Body of pancreas (tissue), 4 donors: ENCODE measurements at regions not wholly inside any gene's neighbourhood (a gene's known extent, or its start where the extent isn't known, plus 50 kb on each side); places are given as distances from the start of the nearest gene placed in this dataset.

Experiments
- ATAC-seq: fragments of 150-250 bp; one replicate; pipeline ENCODE4 v1.9.1; 2016
- DNase-seq, 4 donors: peaks; one replicate each; pipeline ENCODE4 v3.0.0-alpha.2; 2019
- H3K27ac ChIP-seq, 4 donors: fragments of 200-600 bp; sonication (generic); 1 replicate in 3 of 4; 2 replicates in 1 of 4; pipeline versions ENCODE4 v1.5.1 to v1.6.1; 2016 to 2019; ENCODE audit warnings: mild to moderate bottlenecking in 1 of 4, mixed read lengths in 1 of 4, moderate library complexity in 1 of 4
- H3K27me3 ChIP-seq, 2 donors: fragments of 200-600 bp; sonication (generic); one replicate each; pipeline ENCODE4 v1.6.0; 2016; ENCODE audit warnings: mild to moderate bottlenecking in 1 of 2
- H3K36me3 ChIP-seq, 2 donors: fragments of 200-600 bp; sonication (generic); replicated peaks in 1 of 2; 2 replicates each; pipeline ENCODE4 v1.5.1; 2016; ENCODE audit warnings: low read depth in 2 of 2; ENCODE audit not compliant: insufficient read depth in 1 of 2
- H3K4me1 ChIP-seq: fragments of 200-600 bp; sonication (generic); one replicate; pipeline ENCODE4 v1.6.0; 2016
- H3K4me3 ChIP-seq, 2 donors: fragments of 200-600 bp; sonication (generic); 1 replicate in 1 of 2; 2 replicates in 1 of 2; pipeline ENCODE4 v1.5.1; 2016 to 2019
- H3K9me3 ChIP-seq, 3 donors: fragments of 200-600 bp; sonication (generic); 1 replicate in 2 of 3; 2 replicates in 1 of 3; pipeline ENCODE4 v1.5.1; 2016
- CTCF ChIP-seq, 7 experiments: fragments of 450-650 bp in 4 of 7; fragments of 200-600 bp in 3 of 7; sonication (generic) in 3 of 7; IDR thresholded peaks; one replicate each; pipeline ENCODE4 v1.5.1; 2016 to 2019; ENCODE audit warnings: antibody characterized with exemption in 7 of 7
- POLR2A ChIP-seq, 3 donors: fragments of 450-650 bp; IDR thresholded peaks; one replicate each; pipeline ENCODE4 v1.6.1; 2016; ENCODE audit warnings: antibody characterized with exemption in 3 of 3, mild to moderate bottlenecking in 2 of 3
- WGBS, 2 donors: methylation state at CpG; one replicate each; pipeline ENCODE4 v1.1.5; 2017; 5-methylcytosine and 5-hydroxymethylcytosine counted together
- intact Hi-C: fragments of 100-400 bp; cut with DNase I; formaldehyde crosslinking; loops from one replicate; pipeline ENCODE4 v1.15.1; 2023

- TF ChIP-seq POLR2A (IDR thresholded peaks at IDR 0.05): no peak
- no peak for TF ChIP-seq CTCF (IDR thresholded peaks at IDR 0.05)
- WGBS, 2 donors: 54 to 63% methylated on average over 3 of the region's 3 CpGs
- no peaks in the 10 kb centered on the region for H3K9me3 ChIP-seq
- no peaks in the 10 kb centered on the region for H3K27me3 ChIP-seq
- intact Hi-C loops: no loop called here
- DNase-seq: no peak
- no peaks in the 10 kb centered on the region for H3K36me3 ChIP-seq
- no peak for ATAC-seq
- no peak overlapping the region for H3K4me3 ChIP-seq
- H3K4me1 ChIP-seq: peaks cover 19% of the 10 kb centered on the region
- no peak overlapping the region for H3K27ac ChIP-seq
Observed at GRCh38 chr12:93001407-93001806, 72.3 kb upstream of the EEA1 start.

- no peak overlapping the region for H3K27ac ChIP-seq
- H3K36me3 ChIP-seq: no peaks in the 10 kb centered on the region
- DNase-seq (peak in 1 of 4 donors; percentile 13), ATAC-seq (no peak)
- no peak for TF ChIP-seq POLR2A (IDR thresholded peaks at IDR 0.05)
- TF ChIP-seq CTCF (IDR thresholded peaks at IDR 0.05): no peak
- H3K4me3 ChIP-seq: no peak overlapping the region
- 58 to 64% methylated on average over 7 of the region's 7 CpGs for WGBS, 2 donors
- intact Hi-C loops: no loop called here
- no peaks in the 10 kb centered on the region for H3K27me3 ChIP-seq
- peaks cover 25% of the 10 kb centered on the region for H3K4me1 ChIP-seq
- no peaks in the 10 kb centered on the region for H3K9me3 ChIP-seq
Observed at GRCh38 chr12:93002293-93003054, 73.4 kb upstream of the EEA1 start.

GRCh38 chr12:93003531-93004239 lies 74.6 kb upstream of the EEA1 start:
- H3K4me1 ChIP-seq: peaks cover 31% of the 10 kb centered on the region
- H3K27ac ChIP-seq: no peak overlapping the region
- no peaks in the 10 kb centered on the region for H3K27me3 ChIP-seq
- no peak overlapping the region for H3K4me3 ChIP-seq
- DNase-seq (no peak), ATAC-seq (no peak)
- H3K9me3 ChIP-seq: no peaks in the 10 kb centered on the region
- H3K36me3 ChIP-seq: no peaks in the 10 kb centered on the region
- WGBS, 2 donors: 57 to 60% methylated on average over 9 of the region's 9 CpGs
- intact Hi-C loops: no loop called here
- TF ChIP-seq POLR2A (IDR thresholded peaks at IDR 0.05) (no peak), CTCF (IDR thresholded peaks at IDR 0.05) (no peak)

GRCh38 chr12:93005928-93006392 lies 76.9 kb upstream of the EEA1 start:
- 85 to 90% methylated on average over 8 of the region's 8 CpGs for WGBS, 2 donors
- intact Hi-C loops: no loop called here
- no peak for TF ChIP-seq CTCF (IDR thresholded peaks at IDR 0.05)
- TF ChIP-seq POLR2A (IDR thresholded peaks at IDR 0.05): no peak
- no peak for DNase-seq
- Histone ChIP-seq H3K27ac (no peak overlapping the region), H3K4me3 (no peak overlapping the region), H3K27me3 (no peaks in the 10 kb centered on the region), H3K4me1 (peaks cover 31% of the 10 kb centered on the region), H3K36me3 (no peaks in the 10 kb centered on the region), H3K9me3 (no peaks in the 10 kb centered on the region)
- ATAC-seq: no peak
